ENCODE measurements at regions not wholly inside any gene's neighbourhood (a gene's known extent, or its start where the extent isn't known, plus 50 kb on each side); places are given as distances from the start of the nearest gene placed in this dataset.

DNA sequence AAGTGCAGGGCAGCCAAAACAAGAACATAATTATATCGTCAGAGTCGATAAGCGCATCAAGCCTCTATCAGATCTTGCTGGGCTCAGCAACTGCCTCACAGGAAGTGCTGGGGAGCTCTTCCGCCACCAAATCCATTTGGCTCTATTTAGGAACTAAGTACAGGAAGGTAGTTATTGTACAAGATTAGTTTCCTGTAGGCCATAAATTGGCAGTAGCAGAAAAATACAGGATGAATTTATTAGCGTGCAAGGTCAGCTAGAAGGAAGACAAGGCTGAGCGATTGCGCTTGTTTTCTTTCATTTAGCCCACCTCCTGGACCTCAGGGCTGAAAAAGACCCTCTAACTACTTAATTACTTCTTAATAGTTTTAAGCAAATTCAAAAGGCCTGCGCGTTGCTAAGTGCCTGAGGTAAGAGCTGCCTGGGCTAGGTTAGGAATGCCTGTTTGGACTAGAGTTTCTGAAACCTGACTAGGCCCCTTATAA, 118.5 kb downstream of the IRS2 start:
- TF ChIP-seq CTCF (IDR thresholded peaks at IDR 0.05; ENCODE audit: low read length) (no peak), EZH2 (IDR thresholded peaks at IDR 0.05; ENCODE audit: borderline replicate concordance, low read length) (no peak)
